ENCODE measurements at regions not wholly inside any gene's neighbourhood (a gene's known extent, or its start where the extent isn't known, plus 50 kb on each side); places are given as distances from the start of the nearest gene placed in this dataset.
"Not testable (repeated sequence)": the region's sequence is repeated elsewhere in the genome, so short reads cannot be mapped to it uniquely, and the experiment has no call there.

DNA sequence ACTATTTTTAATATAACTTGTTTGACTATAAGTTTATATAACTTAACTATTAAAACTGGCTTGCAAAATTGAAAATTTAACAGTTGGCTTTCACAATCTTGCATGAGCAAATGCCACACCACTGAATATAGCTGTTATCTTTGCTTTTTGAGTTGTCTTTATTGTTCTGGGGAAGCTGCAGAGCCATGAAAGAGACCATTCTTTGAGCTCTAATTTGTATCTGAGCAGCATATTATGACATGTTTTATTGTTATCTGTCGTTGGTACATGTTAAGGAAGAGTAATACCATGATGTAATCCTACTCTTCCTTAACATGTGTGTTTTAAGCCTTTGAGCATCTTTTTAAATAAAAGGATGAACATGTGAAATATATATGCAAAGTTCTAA is 97.1 kb upstream of the ANK2 start:
- no peak for DNase-seq

DNA sequence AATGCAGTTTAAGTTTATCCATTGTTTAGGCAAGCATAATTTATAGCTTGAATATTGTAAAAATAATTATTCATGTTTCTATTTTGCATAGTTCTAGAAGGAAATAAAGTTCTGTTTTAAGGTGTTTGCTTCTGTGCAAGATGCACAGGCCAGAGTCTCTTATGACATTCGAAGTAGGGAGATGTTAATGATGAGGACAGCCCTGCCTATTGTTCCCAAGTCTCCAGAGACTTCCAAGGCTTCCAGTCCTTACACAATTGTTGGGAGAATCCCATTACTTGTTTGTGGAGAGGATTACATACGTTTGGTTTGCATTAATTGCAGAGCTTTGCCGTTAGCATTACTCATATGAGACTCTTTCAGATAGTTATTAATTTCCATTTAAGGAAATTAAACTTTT is 96.2 kb upstream of the ANK2 start:
- DNase-seq = no peak

DNA sequence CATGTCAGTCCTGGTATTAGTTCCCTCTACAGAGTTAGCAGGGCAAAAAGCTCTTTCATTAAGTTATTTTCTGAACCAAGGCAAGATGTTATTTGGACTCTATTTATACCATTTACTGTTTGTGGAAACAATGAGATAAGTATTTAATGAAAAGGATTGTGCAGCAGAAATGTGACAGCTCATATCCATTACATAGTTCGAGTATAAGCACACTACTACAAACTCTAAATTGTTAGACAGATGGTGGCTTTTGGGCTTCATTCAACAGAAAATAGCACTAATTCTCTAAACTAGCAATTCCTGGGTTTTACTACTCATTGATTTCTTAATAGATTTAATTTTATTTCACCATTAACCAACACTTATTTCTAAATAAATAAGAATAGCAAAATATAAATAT is 95.2 kb upstream of the ANK2 start:
- DNase-seq = no peak

DNA sequence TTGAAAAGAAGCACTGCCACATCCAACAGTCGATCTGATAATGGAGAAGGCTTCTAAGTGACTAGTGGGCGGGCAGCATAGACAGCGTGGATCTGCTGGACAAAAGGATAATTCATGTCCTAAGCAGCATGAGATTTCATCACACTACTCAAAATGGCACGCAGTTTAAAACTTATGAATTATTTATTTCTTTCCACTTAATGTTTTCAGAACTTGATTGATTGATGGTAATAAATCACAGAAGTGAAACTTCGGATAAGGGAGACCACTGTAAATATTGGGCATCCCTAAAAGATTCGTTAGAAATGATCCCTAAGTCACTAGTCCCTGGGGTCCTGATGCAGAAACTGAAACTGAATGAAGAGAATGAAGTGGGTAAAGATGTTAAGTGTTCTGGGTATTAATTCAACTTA is 93.0 kb upstream of the ANK2 start:
- no peak for DNase-seq

DNA sequence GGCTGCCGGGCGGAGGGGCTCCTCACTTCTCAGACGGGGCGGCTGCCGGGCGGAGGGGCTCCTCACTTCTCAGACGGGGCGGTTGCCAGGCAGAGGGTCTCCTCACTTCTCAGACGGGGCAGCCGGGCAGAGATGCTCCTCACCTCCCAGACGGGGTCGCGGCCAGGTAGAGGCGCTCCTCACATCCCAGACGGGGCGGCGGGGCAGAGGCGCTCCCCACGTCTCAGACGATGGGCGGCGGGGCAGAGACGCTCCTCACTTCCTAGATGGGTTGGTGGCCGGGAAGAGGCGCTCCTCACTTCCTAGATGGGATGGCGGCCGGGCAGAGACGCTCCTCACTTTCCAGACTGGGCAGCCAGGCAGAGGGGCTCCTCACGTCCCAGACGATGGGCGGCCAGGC is 91.7 kb upstream of the ANK2 start:
- not testable (repeated sequence) for DNase-seq

DNA sequence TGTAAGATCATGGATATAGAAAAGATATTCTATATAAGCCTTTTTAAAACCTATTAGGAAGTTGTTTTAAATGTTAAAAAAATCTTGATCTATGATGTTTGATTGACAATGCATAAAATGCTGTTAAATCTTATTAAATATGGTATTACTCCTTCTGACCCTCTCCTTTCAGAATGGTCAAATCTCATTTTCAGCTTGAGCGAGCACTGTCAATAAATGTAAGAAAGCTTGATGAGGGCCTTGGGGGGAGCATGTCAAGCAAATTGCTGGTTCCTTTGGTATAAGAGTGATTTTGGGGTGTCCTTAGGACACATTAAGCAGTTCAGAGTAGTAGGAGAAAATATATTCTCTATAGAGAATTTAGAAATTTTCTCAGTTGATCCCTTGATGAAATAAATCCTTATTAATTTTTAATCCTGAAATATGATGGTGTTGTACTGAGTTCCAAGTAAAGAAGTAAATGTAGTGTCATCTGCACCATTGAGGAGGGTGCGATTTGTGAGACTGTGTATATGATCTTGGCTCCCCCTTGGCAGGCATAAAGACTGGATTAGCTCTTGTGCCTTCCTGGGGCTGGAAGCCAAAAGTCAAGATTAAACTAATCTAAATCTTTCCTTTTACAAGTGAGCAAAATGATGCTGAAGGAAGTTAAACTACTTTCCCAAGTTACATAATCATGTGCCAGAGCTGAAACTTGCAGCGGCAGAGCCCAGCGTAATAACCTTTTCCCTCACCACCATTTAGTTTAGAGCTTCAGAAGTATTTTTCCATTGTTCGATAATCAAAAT is 82.6 kb upstream of the ANK2 start:
- DNase-seq = no peak

DNA sequence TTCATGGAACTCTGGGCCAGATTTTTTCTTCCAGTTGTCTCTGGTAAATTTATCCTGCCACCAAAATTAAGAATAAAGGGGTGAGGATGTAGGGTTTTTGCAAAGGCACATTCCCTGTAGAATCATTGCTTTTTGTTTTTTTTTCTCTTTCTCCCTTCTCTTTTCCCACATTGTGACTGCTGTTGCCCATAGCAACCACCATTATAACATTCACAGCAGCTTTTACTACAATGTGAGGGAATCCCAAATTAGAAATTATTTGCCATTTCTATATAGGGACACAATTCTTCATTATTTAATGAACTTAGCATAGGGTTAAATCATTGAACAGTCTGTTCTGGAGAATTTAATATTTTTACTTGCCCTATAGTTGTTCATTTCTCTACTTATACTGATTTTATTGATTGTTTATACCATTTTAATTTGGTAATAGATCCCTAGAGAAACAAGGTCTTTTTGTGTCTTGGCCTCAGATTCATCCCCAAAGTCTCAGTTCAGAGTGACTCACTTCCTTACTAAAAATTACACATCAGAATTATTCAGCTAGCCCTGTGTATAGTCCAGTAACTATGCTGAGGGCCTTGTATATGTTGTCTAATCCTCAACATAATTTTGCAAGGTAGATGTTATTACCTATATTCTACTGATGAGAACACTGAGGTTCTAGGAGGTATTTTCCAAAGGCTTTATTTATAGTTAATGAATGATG is 80.8 kb upstream of the ANK2 start:
- no peak for DNase-seq

DNA sequence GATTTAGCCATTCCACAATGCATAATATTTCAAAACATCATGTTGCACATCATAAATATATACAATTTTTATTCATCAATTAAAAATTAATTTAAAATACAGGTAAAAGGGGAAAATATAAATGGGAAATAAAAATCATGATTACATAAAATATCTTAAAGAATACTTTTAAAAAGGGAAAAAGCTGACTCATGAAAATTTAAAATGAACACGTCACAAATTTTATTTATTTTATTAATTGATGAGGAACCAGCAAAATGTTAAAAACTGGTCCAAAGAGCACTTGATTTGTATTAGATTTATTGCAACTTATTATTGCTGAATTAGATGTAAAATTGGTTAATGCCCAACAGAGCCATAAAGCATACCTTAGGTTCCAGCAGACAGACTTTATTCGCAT is 78.5 kb upstream of the ANK2 start:
- DNase-seq = no peak

DNA sequence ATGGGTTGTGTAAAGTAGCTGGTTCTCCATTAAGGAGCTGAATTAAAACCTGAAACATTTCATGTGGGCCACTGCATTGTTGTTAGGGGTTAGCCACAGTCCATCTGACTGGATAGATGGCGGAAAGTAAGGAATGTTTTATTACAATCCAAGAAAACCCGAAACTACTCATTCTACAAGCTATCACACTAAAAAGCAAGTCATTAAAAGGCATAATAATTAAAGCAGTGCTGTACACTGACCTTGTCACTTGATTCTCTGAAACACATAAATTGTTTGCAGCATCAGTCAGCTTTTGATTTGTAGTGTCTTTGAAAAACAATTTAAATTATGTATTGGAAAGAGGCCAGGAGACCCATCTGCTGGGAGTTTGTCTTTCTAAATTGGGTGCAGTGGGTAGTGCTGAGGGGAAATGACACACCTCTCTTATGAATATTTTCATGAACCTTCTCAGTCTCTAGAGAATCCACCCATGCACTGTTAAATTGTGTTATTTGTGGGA is 75.7 kb upstream of the ANK2 start:
- no peak for DNase-seq

DNA sequence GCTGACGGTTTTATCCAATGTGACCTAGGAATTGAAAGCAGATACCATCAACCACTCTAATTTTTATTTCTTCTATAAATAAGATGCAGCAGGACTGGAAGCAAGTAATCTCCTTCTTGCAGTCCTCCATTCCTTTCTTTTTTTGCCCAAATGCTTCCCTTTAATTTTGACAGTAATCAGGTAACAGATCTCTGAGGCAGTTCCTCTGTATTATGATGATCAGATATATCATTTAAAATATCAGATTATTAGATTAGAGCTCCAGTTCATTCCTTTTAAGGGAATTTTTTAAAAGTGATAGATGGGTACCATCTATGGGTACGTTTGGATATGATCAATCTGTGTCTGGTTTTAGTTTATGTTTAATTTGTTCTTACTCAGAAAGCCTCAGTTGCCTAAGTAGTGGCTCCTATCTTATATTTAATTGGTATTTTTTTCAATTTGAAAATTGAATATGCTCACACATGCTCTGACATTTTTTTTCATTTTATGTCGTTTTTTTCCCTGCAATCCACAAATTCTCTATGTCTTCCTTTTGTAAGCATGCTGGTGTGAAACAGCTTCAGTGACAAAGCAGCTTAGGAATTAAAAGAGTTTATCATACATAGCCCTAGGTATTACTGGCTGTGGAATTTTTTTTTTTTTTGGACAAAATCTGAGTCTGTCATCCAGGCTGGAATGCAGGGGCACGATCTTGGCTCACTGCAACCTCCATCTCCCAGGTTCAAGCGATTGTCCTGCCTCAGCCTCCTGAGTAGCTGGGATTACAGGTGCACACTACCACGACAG is 73.7 kb upstream of the ANK2 start:
- DNase-seq = no peak

DNA sequence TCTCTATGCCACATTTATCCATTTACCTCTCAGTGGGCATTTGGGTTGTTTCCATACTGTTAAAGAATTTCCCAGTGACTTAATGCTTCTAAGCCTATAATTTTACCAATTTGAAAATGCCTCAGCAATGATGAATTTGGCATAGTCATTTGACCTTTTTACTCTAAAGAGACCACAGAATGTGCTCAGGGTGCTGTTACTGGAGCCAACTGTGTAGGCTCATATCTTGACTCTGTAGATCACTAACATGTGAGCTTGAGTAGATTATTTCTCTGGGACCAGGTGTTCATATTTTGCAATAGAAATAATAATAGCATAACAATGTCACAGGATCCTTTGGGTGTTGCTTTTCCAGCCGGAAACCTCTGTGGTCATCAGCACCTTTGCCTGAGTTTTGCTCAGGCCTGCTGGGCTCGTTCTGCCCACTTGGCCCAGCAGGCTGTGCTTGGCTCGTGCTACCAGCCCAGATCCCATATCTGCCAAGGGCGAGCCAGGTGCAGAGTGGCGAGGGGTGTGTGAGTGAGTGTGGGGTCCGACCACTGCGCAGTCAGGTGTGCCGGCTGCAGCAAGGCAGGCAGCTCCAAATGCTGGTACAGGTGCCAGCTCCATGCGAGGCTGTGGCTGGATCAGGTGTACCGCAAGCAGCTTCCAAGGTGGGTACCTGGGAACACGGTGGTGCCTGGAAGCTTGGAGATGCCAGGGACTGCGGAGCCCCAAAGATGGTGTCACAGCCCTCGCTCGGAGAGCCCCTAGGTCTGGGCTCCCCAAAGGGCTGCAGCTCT is 70.6 kb upstream of the ANK2 start:
- DNase-seq = no peak

DNA sequence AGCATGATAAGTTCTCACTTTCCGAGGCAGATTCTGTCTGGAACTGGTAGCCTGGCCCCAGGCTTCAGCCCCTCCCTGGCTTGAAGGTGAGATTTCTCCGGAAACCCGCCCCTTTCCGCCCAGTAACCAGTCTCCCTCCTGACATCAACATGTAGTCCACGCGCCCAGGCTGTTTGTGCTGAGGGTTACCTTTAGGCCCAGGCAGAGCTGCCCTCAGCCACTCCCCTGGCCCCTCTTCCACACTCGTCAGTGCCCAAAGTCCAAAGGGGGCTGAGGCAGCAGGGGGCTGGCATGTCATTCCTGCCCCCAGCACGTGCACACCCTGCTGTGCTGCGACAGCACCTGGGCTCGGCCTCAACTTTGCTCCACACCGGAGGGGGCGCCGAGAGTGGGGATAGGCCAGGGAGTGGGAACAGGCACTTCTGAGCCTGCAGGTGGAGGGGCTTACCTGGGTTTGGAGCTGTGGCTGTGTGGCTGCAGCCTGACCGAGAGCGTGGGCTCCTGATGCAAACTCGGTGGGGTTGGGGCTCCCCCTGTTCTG is 69.5 kb upstream of the ANK2 start:
- DNase-seq = no peak

DNA sequence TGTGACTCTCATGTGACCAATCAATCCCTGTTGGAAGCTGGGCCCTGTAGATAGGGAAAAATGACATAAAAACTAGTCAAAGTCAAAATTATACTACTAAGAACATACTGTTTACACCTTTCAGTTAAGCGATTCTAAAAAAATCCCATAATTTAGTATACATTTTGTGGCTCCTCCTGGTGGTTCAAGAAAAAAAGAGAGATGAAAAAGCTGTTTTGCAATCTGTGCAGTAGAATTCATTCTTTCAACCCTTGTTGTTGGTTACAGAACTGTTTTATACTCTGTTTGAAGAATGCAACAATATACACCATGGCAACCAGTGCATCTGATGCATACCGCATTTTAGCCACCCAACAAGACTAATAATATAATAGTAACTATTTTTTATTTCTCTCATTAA is 66.8 kb upstream of the ANK2 start:
- no peak for DNase-seq

DNA sequence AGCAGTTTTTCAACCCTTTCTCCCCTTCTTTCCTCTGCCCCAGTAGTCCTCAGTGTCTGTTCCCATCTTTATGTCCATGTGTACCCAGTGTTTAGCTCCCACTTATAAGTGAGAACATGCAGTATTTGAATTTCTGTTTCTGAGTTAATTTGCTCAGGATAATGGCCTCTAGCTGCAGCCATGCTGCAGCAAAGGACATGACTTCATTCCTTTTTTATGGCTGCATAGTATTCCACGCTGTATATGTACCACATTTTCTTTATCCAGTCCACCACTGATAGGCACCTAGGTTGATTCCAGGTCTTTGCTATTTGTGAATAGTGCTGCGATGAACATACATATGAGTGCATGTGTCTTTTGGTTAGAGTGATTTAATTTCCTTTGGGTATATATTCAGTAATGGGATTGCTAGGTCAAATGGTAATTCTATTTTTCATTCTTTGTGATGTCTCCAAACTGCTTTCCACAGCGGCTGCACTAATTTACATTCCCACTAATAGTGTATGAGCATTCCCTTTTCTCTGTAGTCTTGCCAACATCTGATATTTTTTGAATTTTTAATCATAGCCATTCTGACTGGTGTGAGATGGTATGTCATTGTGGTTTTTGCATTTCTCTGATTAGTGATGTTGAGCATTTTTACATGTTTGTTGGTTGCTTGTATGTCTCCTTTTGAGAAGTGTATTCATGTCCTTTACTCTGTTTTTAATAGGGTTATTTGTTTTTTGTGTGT is 54.6 kb upstream of the ANK2 start:
- DNase-seq = no peak

All from NCI-H2107 (cell line).